Psoas muscle (tissue), 7 donors: ENCODE measurements at regions not wholly inside any gene's neighbourhood (a gene's known extent, or its start where the extent isn't known, plus 50 kb on each side); places are given as distances from the start of the nearest gene placed in this dataset.

Experiments used
- ATAC-seq, 4 donors: fragments of 200-7000 bp; cut with Tn5 transposase; one replicate each; pipeline ENCODE4 v1.9.1; 2020; ENCODE audit warnings: moderate library complexity in 3 of 4, mild to moderate bottlenecking in 2 of 4
- DNase-seq, 2 donors: peaks; one replicate each; pipeline ENCODE4 v3.0.0-alpha.2; 2020
- H3K27ac ChIP-seq: fragments of 200-600 bp; one replicate; pipeline ENCODE4 v1.8.0; 2022
- H3K27me3 ChIP-seq, 3 donors: fragments of 200-600 bp in 1 of 3; one replicate each; pipeline versions ENCODE4 v1.6.1 to v1.8.0; 2013 to 2022; ENCODE audit warnings: low read length in 2 of 3, mild to moderate bottlenecking in 2 of 3, moderate library complexity in 1 of 3; ENCODE audit not compliant: insufficient read depth in 3 of 3
- H3K36me3 ChIP-seq, 2 donors: fragments of 200-600 bp in 1 of 2; one replicate each; pipeline versions ENCODE4 v1.6.1 to v1.8.0; 2013 to 2022; ENCODE audit warnings: low read depth in 1 of 2, mild to moderate bottlenecking in 1 of 2, moderate library complexity in 1 of 2; ENCODE audit not compliant: insufficient read depth in 1 of 2
- H3K4me1 ChIP-seq: fragments of 200-600 bp; one replicate; pipeline ENCODE4 v1.8.0; 2022
- H3K4me3 ChIP-seq: fragments of 200-600 bp; one replicate; pipeline ENCODE4 v1.8.0; 2022; ENCODE audit warnings: mild to moderate bottlenecking
- H3K9me3 ChIP-seq: fragments of 200-600 bp; one replicate; pipeline ENCODE4 v1.8.0; 2022
- CTCF ChIP-seq: fragments of 200-600 bp; IDR thresholded peaks from one replicate; pipeline ENCODE4 v1.8.0; 2022; ENCODE audit warnings: antibody characterized with exemption
- WGBS, 3 donors: extraction: QIAGEN DNeasy Blood & Tissue Kit; methylation state at CpG; one replicate each; pipeline versions ENCODE4 v1.1.6 to v1.1.7; 2013; 5-methylcytosine and 5-hydroxymethylcytosine counted together
- intact Hi-C, 2 donors: fragments of 100-400 bp; cut with DNase I; formaldehyde crosslinking; loops; one replicate each; pipeline versions ENCODE4 v1.11.0 to v1.14.2; 2022
- donor health status: healthy with polysubstance abuse.
- donor health status: DM: no; HTN: no; CAD: no; lungs with moderate emphysema.
- donor health status: Bipolar disorder and iron deficiency.
- donor health status: healthy.
- donor health status: DM: yes; HTN: yes; CAD: no.
- donor health status: DM: no; HTN: no; CAD: no.
- donor health status: DM: yes; HTN: yes; CAD: no.

GRCh38 chr2:6759689-6760088 is 106.0 kb downstream of the CMPK2 start:
- intact Hi-C loops, result no loop called here
- H3K4me3 ChIP-seq, result no peak overlapping the region
- no peaks in the 10 kb centered on the region for H3K9me3 ChIP-seq
- TF ChIP-seq CTCF, result no peak
- no peak overlapping the region for H3K27ac ChIP-seq
- no peaks in the 10 kb centered on the region for H3K27me3 ChIP-seq
- no peak for ATAC-seq
- DNase-seq, result no peak
- H3K4me1 ChIP-seq, result no peaks in the 10 kb centered on the region
- WGBS, 3 donors, result 96 to 100% (median 98%) methylated on average over 2 of the region's 2 CpGs
- no peaks in the 10 kb centered on the region for H3K36me3 ChIP-seq

- TF ChIP-seq CTCF, result no peak
Observed at GRCh38 chr2:6760132-6760531, 105.6 kb downstream of the CMPK2 start.

GRCh38 chr2:6764968-6765723 is 100.6 kb downstream of the CMPK2 start:
- Histone ChIP-seq H3K4me1 (no peaks in the 10 kb centered on the region), H3K27ac (no peak overlapping the region), H3K36me3 (no peaks in the 10 kb centered on the region), H3K9me3 (no peaks in the 10 kb centered on the region), H3K27me3 (no peaks in the 10 kb centered on the region), H3K4me3 (no peak overlapping the region)
- WGBS, 3 donors, result 91 to 97% (median 94%) methylated on average over 9 of the region's 9 CpGs
- ATAC-seq (no peak), DNase-seq (no peak)
- intact Hi-C loops, result no loop called here
- no peak for TF ChIP-seq CTCF

More at GRCh38 chr2:6760132-6760531, 105.6 kb downstream of the CMPK2 start:
- no peak for DNase-seq
- WGBS, 3 donors, result 88 to 96% (median 89%) methylated on average over 5 of the region's 5 CpGs
- no peaks in the 10 kb centered on the region for H3K4me1 ChIP-seq
- no peak overlapping the region for H3K4me3 ChIP-seq
- H3K36me3 ChIP-seq, result no peaks in the 10 kb centered on the region
- no peak overlapping the region for H3K27ac ChIP-seq
- intact Hi-C loops, result no loop called here
- H3K27me3 ChIP-seq, result no peaks in the 10 kb centered on the region
- H3K9me3 ChIP-seq, result no peaks in the 10 kb centered on the region
- no peak for ATAC-seq

GRCh38 chr2:6769346-6769745 is 96.4 kb downstream of the CMPK2 start:
- TF ChIP-seq CTCF, result no peak
- intact Hi-C loops, result no loop called here
- DNase-seq (no peak), ATAC-seq (no peak)
- Histone ChIP-seq H3K4me3 (no peak overlapping the region), H3K9me3 (no peaks in the 10 kb centered on the region), H3K36me3 (no peaks in the 10 kb centered on the region), H3K4me1 (no peaks in the 10 kb centered on the region), H3K27me3 (no peaks in the 10 kb centered on the region), H3K27ac (no peak overlapping the region)

GRCh38 chr2:6770006-6770405 is 95.7 kb downstream of the CMPK2 start:
- Histone ChIP-seq H3K9me3 (no peaks in the 10 kb centered on the region), H3K4me1 (no peaks in the 10 kb centered on the region), H3K27ac (no peak overlapping the region), H3K27me3 (no peaks in the 10 kb centered on the region), H3K36me3 (no peaks in the 10 kb centered on the region), H3K4me3 (no peak overlapping the region)
- ATAC-seq (no peak), DNase-seq (no peak)
- 49 to 67% (median 56%) methylated on average over 16 of the region's 16 CpGs for WGBS, 3 donors
- no peak for TF ChIP-seq CTCF
- intact Hi-C loops, result loop anchor here (5.0 to 10.0 kb wide), 2 partner anchors 418 to 855 kb away; no protein-coding TSS in a partner anchor
